H1 (cell line): ENCODE measurements at regions not wholly inside any gene's neighbourhood (a gene's known extent, or its start where the extent isn't known, plus 50 kb on each side); places are given as distances from the start of the nearest gene placed in this dataset.

Experiments
- BACH1 ChIP-seq: IDR thresholded peaks from 2 replicates; pipeline ENCODE4 v1.6.1; 2012; ENCODE audit warnings: low read length, improper control_type of control experiment
- CTCF ChIP-seq, 3 experiments: IDR thresholded peaks; 1 replicate in 2 of 3; 2 replicates in 1 of 3; pipeline versions ENCODE4 v1.5.1 to v1.6.1; 2011; ENCODE audit warnings: low read length in 3 of 3, mild to moderate bottlenecking in 3 of 3, inconsistent platforms in 2 of 3, low read depth in 1 of 3, moderate library complexity in 1 of 3; ENCODE audit not compliant: insufficient read depth in 1 of 3; ENCODE audit errors: control extremely low read depth in 1 of 3
- EP300 ChIP-seq, 2 experiments: IDR thresholded peaks; 1 replicate in 1 of 2; 2 replicates in 1 of 2; pipeline ENCODE4 v1.6.1; 2011 to 2012; ENCODE audit warnings: low read depth in 2 of 2, low read length in 2 of 2, mild to moderate bottlenecking in 2 of 2, borderline replicate concordance in 1 of 2, inconsistent platforms in 1 of 2, moderate library complexity in 1 of 2
- GABPA ChIP-seq: IDR thresholded peaks from 2 replicates; pipeline ENCODE4 v1.6.1; 2011; ENCODE audit warnings: mild to moderate bottlenecking, low read length, moderate library complexity, borderline replicate concordance; ENCODE audit not compliant: insufficient read depth
- KDM5A ChIP-seq: fragments of 200-600 bp; IDR thresholded peaks from 2 replicates; pipeline ENCODE4 v1.7.1; 2012; ENCODE audit warnings: mild to moderate bottlenecking, low read length, inconsistent platforms, mixed read lengths
- RAD21 ChIP-seq, 2 experiments: IDR thresholded peaks in 1 of 2; conservative IDR thresholded peaks in 1 of 2; 2 replicates each; pipeline ENCODE4 v1.6.1; 2011; ENCODE audit warnings: low read depth in 2 of 2, low read length in 2 of 2, improper control_type of control experiment in 1 of 2, inconsistent platforms in 1 of 2, mild to moderate bottlenecking in 1 of 2, moderate library complexity in 1 of 2
- SP1 ChIP-seq: IDR thresholded peaks from 2 replicates; pipeline ENCODE4 v1.6.1; 2011; ENCODE audit warnings: low read depth, low read length
- YY1 ChIP-seq: IDR thresholded peaks from 2 replicates; pipeline ENCODE4 v1.6.1; 2011; ENCODE audit warnings: low read depth, mild to moderate bottlenecking, low read length

DNA sequence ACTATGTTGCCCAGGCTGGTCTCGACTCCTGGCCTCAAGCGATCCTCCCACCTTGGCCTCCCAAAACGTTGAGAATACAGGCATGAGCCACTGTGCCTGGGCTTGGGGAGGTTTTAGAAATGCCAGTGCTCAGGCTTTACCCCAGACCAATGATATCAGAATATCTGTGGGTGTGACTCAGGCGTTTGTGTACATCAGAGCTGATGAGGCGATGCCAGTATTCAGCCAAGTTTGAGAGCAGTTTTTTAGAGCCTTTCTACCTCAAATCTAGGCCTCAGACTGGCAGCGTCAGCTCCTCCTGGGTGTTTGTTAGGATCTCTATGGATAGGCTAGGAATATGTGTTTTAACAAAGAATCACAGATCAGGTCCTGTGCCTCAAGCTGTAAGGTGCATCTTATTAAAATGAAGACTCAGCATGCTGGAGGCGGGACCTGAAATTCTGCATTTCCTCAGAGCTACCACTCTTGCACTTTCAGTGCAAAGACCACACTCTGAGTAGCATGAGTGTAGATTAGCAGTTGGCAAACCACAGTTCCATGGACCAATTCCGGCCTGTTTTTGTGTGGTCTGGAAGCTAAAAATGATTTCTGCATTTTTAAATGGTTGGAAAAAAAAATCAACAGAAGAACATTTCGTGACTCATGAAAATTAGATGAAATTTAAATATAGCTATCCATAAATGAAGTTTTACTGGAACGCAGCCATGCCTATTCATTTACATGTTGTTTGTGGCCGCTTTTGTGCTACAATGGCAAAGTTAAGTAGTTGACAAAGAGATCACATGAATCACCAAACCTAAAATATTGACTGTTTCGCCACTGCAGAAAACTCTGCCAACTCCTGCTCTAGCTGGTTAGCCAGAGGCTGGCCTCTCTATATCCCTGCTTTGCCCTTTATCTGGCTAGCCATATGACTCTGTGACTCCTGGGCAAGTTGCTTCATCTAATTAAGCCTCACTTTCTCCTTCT, 92.2 kb downstream of the KLF4 start:
- TF ChIP-seq BACH1 (no peak), CTCF (IDR thresholded peaks at IDR 0.05; ENCODE audit: control extremely low read depth in 1 of 3, insufficient read depth in 1 of 3, low read depth in 1 of 3, low read length in 3 of 3) (no peak), SP1 (no peak), RAD21 (IDR thresholded peaks at IDR 0.05 in 1 of 2, conservative IDR thresholded peaks at IDR 0.05 in 1 of 2; ENCODE audit: low read depth in 2 of 2, low read length in 2 of 2) (no peak), GABPA (no peak), KDM5A (no peak), EP300 (IDR thresholded peaks at IDR 0.05; ENCODE audit: borderline replicate concordance in 1 of 2, low read depth in 2 of 2, low read length in 2 of 2) (no peak), YY1 (no peak)
